ENCODE measurements at regions not wholly inside any gene's neighbourhood (a gene's known extent, or its start where the extent isn't known, plus 50 kb on each side); places are given as distances from the start of the nearest gene placed in this dataset.

DNA sequence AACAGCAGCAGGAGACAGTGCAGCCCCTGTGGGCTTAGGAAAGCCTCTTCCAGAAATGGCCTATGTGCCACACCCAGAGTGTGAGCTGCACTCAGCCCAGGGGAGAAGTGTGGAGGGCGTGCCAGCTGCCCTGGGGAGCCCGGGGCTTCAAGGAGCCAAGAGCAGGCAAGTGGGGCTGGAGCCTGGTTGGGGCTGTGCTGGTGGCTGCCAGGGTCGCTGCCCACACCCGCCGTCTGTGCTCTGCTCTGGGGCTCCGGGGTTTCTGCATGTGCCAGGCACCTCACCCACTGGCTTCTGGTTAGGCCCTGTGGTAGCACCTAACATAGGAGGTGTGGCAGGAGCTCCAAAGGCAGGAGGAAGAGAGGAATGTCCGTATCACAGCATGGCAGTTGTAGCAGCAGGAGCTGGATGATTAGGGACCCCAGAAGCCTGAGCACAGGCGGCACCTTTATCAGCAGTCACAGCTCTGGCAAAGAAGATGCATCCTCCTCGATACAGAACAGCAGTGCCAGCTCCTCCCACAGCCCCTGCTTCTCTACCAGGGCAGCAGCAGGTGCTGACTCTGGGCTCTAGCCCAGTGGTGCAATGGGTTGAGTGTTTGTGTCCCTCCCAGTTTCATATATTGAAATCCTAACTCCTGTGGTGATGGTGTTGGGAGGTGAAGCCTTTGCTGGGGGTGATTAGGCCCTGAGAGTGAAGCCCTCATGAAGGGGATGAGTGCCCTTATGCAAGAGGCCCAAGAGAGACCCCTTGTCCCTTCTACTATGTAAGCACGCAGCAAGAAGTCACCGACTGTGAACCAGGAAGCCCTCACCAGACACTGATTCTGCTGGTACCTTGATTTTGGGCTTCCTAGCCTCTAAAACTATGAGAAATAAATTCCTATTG is 70.0 kb upstream of the KLF13 start:
- H3K36me3 ChIP-seq (ENCODE audit: control insufficient read depth in 2 of 2, insufficient read depth in 1 of 2, low read length in 2 of 2), result no peaks in the 10 kb centered on the region
- TF ChIP-seq, protein P1, sequence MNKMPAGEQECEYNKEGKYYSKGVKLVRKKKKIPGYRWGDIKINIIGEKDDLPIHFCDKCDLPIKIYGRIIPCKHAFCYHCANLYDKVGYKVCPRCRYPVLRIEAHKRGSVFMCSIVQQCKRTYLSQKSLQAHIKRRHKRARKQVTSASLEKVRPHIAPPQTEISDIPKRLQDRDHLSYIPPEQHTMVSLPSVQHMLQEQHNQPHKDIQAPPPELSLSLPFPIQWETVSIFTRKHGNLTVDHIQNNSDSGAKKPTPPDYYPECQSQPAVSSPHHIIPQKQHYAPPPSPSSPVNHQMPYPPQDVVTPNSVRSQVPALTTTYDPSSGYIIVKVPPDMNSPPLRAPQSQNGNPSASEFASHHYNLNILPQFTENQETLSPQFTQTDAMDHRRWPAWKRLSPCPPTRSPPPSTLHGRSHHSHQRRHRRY (tag by site-specific recombination; IDR thresholded peaks at IDR 0.05), result no peak
- TF ChIP-seq TRIM28 (IDR thresholded peaks at IDR 0.05; ENCODE audit: borderline replicate concordance, low read length) (no peak), BCL11A (tag by site-specific recombination; IDR thresholded peaks at IDR 0.05; ENCODE audit: low read depth) (no peak), SCRT1 (tag by site-specific recombination; IDR thresholded peaks at IDR 0.05; ENCODE audit: borderline replicate concordance) (no peak), SCRT2 (tag by site-specific recombination; IDR thresholded peaks at IDR 0.05) (no peak), ZBTB21 (tag by site-specific recombination; IDR thresholded peaks at IDR 0.05) (no peak), ZNF366 (tag by site-specific recombination; conservative IDR thresholded peaks at IDR 0.05) (no peak), KLF1 (tag by site-specific recombination; IDR thresholded peaks at IDR 0.05) (no peak), ZBTB20 (tag by site-specific recombination; IDR thresholded peaks at IDR 0.05) (no peak), ZNF16 (tag by site-specific recombination; IDR thresholded peaks at IDR 0.05; ENCODE audit: low read depth) (no peak), ZNF274 (IDR thresholded peaks at IDR 0.05; ENCODE audit: low read length) (no peak), ZNF274 (tag by site-specific recombination; IDR thresholded peaks at IDR 0.05; ENCODE audit: borderline replicate concordance) (no peak), ZBTB48 (tag by site-specific recombination; IDR thresholded peaks at IDR 0.05) (no peak), GLIS2 (tag by site-specific recombination; IDR thresholded peaks at IDR 0.05) (no peak), ZNF747 (tag by site-specific recombination; IDR thresholded peaks at IDR 0.05) (no peak)
- TF ChIP-seq, protein P2, sequence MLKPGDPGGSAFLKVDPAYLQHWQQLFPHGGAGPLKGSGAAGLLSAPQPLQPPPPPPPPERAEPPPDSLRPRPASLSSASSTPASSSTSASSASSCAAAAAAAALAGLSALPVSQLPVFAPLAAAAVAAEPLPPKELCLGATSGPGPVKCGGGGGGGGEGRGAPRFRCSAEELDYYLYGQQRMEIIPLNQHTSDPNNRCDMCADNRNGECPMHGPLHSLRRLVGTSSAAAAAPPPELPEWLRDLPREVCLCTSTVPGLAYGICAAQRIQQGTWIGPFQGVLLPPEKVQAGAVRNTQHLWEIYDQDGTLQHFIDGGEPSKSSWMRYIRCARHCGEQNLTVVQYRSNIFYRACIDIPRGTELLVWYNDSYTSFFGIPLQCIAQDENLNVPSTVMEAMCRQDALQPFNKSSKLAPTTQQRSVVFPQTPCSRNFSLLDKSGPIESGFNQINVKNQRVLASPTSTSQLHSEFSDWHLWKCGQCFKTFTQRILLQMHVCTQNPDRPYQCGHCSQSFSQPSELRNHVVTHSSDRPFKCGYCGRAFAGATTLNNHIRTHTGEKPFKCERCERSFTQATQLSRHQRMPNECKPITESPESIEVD (tag by site-specific recombination; IDR thresholded peaks at IDR 0.05), result no peak
- TF ChIP-seq, protein P3, sequence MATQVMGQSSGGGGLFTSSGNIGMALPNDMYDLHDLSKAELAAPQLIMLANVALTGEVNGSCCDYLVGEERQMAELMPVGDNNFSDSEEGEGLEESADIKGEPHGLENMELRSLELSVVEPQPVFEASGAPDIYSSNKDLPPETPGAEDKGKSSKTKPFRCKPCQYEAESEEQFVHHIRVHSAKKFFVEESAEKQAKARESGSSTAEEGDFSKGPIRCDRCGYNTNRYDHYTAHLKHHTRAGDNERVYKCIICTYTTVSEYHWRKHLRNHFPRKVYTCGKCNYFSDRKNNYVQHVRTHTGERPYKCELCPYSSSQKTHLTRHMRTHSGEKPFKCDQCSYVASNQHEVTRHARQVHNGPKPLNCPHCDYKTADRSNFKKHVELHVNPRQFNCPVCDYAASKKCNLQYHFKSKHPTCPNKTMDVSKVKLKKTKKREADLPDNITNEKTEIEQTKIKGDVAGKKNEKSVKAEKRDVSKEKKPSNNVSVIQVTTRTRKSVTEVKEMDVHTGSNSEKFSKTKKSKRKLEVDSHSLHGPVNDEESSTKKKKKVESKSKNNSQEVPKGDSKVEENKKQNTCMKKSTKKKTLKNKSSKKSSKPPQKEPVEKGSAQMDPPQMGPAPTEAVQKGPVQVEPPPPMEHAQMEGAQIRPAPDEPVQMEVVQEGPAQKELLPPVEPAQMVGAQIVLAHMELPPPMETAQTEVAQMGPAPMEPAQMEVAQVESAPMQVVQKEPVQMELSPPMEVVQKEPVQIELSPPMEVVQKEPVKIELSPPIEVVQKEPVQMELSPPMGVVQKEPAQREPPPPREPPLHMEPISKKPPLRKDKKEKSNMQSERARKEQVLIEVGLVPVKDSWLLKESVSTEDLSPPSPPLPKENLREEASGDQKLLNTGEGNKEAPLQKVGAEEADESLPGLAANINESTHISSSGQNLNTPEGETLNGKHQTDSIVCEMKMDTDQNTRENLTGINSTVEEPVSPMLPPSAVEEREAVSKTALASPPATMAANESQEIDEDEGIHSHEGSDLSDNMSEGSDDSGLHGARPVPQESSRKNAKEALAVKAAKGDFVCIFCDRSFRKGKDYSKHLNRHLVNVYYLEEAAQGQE (tag by site-specific recombination; IDR thresholded peaks at IDR 0.05), result no peak
- TF ChIP-seq, protein P4, sequence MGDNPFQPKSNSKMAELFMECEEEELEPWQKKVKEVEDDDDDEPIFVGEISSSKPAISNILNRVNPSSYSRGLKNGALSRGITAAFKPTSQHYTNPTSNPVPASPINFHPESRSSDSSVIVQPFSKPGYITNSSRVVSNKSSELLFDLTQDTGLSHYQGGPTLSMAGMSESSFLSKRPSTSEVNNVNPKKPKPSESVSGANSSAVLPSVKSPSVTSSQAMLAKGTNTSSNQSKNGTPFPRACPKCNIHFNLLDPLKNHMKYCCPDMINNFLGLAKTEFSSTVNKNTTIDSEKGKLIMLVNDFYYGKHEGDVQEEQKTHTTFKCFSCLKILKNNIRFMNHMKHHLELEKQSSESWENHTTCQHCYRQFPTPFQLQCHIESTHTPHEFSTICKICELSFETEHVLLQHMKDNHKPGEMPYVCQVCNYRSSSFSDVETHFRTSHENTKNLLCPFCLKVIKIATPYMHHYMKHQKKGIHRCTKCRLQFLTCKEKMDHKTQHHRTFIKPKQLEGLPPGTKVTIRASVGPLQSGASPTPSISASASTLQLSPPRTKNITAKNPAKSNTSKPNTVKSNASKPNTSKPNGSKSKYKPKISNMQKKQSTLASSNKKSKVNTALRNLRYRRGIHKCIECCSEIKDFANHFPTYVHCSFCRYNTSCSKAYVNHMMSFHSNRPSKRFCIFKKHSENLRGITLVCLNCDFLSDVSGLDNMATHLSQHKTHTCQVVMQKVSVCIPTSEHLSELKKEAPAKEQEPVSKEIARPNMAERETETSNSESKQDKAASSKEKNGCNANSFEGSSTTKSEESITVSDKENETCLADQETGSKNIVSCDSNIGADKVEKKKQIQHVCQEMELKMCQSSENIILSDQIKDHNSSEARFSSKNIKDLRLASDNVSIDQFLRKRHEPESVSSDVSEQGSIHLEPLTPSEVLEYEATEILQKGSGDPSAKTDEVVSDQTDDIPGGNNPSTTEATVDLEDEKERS (tag by site-specific recombination; IDR thresholded peaks at IDR 0.05), result no peak
- TF ChIP-seq, protein P5, sequence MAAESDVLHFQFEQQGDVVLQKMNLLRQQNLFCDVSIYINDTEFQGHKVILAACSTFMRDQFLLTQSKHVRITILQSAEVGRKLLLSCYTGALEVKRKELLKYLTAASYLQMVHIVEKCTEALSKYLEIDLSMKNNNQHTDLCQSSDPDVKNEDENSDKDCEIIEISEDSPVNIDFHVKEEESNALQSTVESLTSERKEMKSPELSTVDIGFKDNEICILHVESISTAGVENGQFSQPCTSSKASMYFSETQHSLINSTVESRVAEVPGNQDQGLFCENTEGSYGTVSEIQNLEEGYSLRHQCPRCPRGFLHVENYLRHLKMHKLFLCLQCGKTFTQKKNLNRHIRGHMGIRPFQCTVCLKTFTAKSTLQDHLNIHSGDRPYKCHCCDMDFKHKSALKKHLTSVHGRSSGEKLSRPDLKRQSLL (tag by site-specific recombination; IDR thresholded peaks at IDR 0.05), result no peak
- peaks cover 7% of the 10 kb centered on the region; the same call in 1 of the 2 replicates for H3K4me1 ChIP-seq (ENCODE audit: control insufficient read depth, insufficient read depth, low read length)
- ChIA-PET CTCF (no interaction called here), POLR2A (no interaction called here)
- no peaks in the 10 kb centered on the region for H3K9me3 ChIP-seq (ENCODE audit: control insufficient read depth, insufficient read depth, low read depth, low read length)
- no peak overlapping the region for H3K4me3 ChIP-seq (ENCODE audit: low read depth, low read length)
- H3K27ac ChIP-seq (ENCODE audit: extremely low read depth, low read depth, low read length), result no peak overlapping the region
